Natural killer cell (primary cell): ENCODE measurements at regions not wholly inside any gene's neighbourhood (a gene's known extent, or its start where the extent isn't known, plus 50 kb on each side); places are given as distances from the start of the nearest gene placed in this dataset.

Experiments
- ATAC-seq, 3 donors: fragments of 150-1000 bp in 2 of 3; fragments of 200-7000 bp in 1 of 3; cut with Tn5 transposase; 1 replicate in 1 of 3; 2 replicates in 2 of 3; pipeline ENCODE4 v1.10.0; 2021; ENCODE audit warnings: mild to moderate bottlenecking in 2 of 3, moderate library complexity in 2 of 3
- DNase-seq, 2 donors: peaks; one replicate each; pipeline versions ENCODE4 v3.0.0 to v3.0.0-alpha.2; 2013 to 2021; ENCODE audit warnings: mixed read lengths in 1 of 2
- H3K27ac ChIP-seq: one replicate; pipeline ENCODE4 v1.5.1; 2013; ENCODE audit warnings: mild to moderate bottlenecking, low read length
- H3K27me3 ChIP-seq: one replicate; pipeline ENCODE4 v1.6.1; 2013; ENCODE audit warnings: low read length; ENCODE audit not compliant: control insufficient read depth, insufficient read depth
- H3K36me3 ChIP-seq: one replicate; pipeline ENCODE4 v1.6.1; 2013; ENCODE audit warnings: low read length; ENCODE audit not compliant: control insufficient read depth, insufficient read depth
- H3K4me1 ChIP-seq: one replicate; pipeline ENCODE4 v1.6.1; 2013; ENCODE audit warnings: low read length; ENCODE audit not compliant: control insufficient read depth, insufficient read depth
- H3K4me3 ChIP-seq: one replicate; pipeline ENCODE4 v1.5.1; 2013; ENCODE audit warnings: low read length
- H3K9me3 ChIP-seq: one replicate; pipeline ENCODE4 v1.6.1; 2013; ENCODE audit warnings: low read length; ENCODE audit not compliant: control insufficient read depth, insufficient read depth
- H3K27ac Mint-ChIP-seq, 2 donors: one replicate each; pipeline ENCODE4 v1.8.0; 2022; ENCODE audit warnings: mild to moderate bottlenecking in 2 of 2, mixed read lengths in 2 of 2, moderate library complexity in 1 of 2
- H3K27me3 Mint-ChIP-seq, 2 donors: one replicate each; pipeline ENCODE4 v1.8.0; 2022; ENCODE audit warnings: low read depth in 2 of 2, mixed read lengths in 2 of 2
- H3K36me3 Mint-ChIP-seq: one replicate; pipeline ENCODE4 v1.8.0; 2022; ENCODE audit warnings: mixed read lengths
- H3K4me1 Mint-ChIP-seq, 2 donors: one replicate each; pipeline ENCODE4 v1.8.0; 2022; ENCODE audit warnings: mixed read lengths in 2 of 2
- H3K4me3 Mint-ChIP-seq: one replicate; pipeline ENCODE4 v1.8.0; 2022; ENCODE audit warnings: mild to moderate bottlenecking, moderate library complexity, mixed read lengths
- H3K9me3 Mint-ChIP-seq, 2 donors: one replicate each; pipeline ENCODE4 v1.8.0; 2022; ENCODE audit warnings: mixed read lengths in 2 of 2
- WGBS: methylation state at CpG from one replicate; pipeline ENCODE4 v1.1.7; 2013; ENCODE audit warnings: missing lambda C conversion rate; ENCODE audit not compliant: insufficient coverage; 5-methylcytosine and 5-hydroxymethylcytosine counted together
- intact Hi-C: fragments of 100-400 bp; cut with micrococcal nuclease; formaldehyde crosslinking; loops from one replicate; pipeline ENCODE4 v1.14.2; 2022
- TF ChIP-seq, protein P1 (sequence below): fragments of 200-600 bp; IDR thresholded peaks from one replicate; pipeline ENCODE4 v1.8.0; 2022; ENCODE audit warnings: antibody characterized with exemption

DNA sequence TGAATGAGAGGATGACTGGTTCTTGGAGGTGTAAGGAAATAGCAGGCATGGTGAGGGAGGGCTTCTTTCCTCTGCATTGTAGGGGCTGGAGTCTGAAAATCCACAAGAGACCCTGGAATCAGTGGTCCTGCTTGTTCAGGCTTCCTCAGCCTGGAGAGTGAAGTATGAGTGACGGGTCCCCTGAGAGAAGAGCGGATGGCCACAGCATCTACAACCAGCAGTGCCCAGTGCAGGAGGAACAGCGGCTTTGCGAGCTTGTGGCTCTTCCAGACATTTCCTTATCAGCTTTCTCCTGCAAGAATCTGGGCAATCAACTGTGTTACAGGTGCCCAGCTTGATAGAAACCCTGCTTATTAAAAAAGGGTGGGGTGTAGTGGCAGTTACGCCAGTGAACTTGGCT, 97.0 kb upstream of the HES1 start:
- intact Hi-C loops: no loop called here
- no peaks in the 10 kb centered on the region for H3K36me3 Mint-ChIP-seq
- peaks cover 7 to 13% of the 10 kb centered on the region in 2 donors for H3K27me3 Mint-ChIP-seq
- no peaks in the 10 kb centered on the region for H3K36me3 ChIP-seq
- 93% methylated on average over 5 of the region's 5 CpGs for WGBS
- no peak overlapping the region for H3K4me3 Mint-ChIP-seq
- H3K9me3 Mint-ChIP-seq: no peaks in the 10 kb centered on the region
- no peaks in the 10 kb centered on the region for H3K27me3 ChIP-seq
- no peak overlapping the region for H3K4me3 ChIP-seq
- H3K27ac Mint-ChIP-seq: no peak overlapping the region
- no peak overlapping the region for H3K27ac ChIP-seq
- H3K4me1 Mint-ChIP-seq: no peaks in the 10 kb centered on the region
- no peak for DNase-seq
- TF ChIP-seq, protein P1, sequence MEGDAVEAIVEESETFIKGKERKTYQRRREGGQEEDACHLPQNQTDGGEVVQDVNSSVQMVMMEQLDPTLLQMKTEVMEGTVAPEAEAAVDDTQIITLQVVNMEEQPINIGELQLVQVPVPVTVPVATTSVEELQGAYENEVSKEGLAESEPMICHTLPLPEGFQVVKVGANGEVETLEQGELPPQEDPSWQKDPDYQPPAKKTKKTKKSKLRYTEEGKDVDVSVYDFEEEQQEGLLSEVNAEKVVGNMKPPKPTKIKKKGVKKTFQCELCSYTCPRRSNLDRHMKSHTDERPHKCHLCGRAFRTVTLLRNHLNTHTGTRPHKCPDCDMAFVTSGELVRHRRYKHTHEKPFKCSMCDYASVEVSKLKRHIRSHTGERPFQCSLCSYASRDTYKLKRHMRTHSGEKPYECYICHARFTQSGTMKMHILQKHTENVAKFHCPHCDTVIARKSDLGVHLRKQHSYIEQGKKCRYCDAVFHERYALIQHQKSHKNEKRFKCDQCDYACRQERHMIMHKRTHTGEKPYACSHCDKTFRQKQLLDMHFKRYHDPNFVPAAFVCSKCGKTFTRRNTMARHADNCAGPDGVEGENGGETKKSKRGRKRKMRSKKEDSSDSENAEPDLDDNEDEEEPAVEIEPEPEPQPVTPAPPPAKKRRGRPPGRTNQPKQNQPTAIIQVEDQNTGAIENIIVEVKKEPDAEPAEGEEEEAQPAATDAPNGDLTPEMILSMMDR: no peak
- H3K4me1 ChIP-seq: no peaks in the 10 kb centered on the region
- no peak for ATAC-seq
- no peaks in the 10 kb centered on the region for H3K9me3 ChIP-seq

DNA sequence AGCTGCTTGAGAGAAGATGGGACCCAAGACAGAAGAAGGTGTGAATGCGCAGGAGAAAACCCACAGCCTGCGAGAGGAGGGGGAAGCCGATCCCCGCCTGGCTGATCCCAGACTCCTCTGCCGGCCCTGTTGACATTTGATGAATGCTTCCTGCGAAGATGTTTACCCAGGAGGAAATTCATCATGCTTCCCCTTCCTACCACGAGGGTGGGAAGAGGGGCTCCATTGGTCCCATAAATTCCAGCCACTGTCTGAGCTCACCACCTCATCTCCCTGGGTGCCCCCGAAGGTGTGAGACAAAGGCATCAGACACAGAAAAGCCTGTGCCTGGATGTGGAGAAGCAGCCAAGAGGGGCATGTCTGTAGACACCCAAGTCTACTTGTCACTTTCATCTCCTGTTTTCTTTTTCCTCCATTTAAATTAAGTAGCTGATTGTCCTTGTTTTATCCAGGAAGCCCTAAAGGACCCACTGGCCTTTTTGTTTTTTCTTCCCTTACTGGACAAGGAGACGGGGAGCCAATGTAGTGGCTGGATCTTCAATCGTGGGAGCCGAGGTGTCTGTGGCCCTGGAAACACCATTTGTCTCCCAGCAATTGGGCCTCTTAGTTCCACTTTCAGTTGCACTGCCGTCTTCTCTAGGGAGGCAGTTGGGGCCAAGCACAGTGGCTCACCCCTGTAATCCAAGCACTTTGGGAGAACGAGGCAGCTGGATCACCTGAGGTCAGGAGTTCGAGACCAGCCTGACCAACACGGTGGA, 95.3 kb upstream of the HES1 start:
- no peaks in the 10 kb centered on the region for H3K36me3 Mint-ChIP-seq
- Histone ChIP-seq H3K27ac (no peak overlapping the region), H3K4me1 (no peaks in the 10 kb centered on the region), H3K27me3 (no peaks in the 10 kb centered on the region), H3K9me3 (no peaks in the 10 kb centered on the region), H3K4me3 (no peak overlapping the region), H3K36me3 (no peaks in the 10 kb centered on the region)
- no peak overlapping the region for H3K4me3 Mint-ChIP-seq
- TF ChIP-seq, protein P1: no peak
- no peaks in the 10 kb centered on the region for H3K9me3 Mint-ChIP-seq
- no peak for ATAC-seq
- H3K27me3 Mint-ChIP-seq: peaks cover 7 to 12% of the 10 kb centered on the region in 2 donors
- no peak overlapping the region for H3K27ac Mint-ChIP-seq
- no peaks in the 10 kb centered on the region for H3K4me1 Mint-ChIP-seq
- WGBS: 75% methylated on average over 15 of the region's 15 CpGs
- DNase-seq: no peak
- intact Hi-C loops: no loop called here

DNA sequence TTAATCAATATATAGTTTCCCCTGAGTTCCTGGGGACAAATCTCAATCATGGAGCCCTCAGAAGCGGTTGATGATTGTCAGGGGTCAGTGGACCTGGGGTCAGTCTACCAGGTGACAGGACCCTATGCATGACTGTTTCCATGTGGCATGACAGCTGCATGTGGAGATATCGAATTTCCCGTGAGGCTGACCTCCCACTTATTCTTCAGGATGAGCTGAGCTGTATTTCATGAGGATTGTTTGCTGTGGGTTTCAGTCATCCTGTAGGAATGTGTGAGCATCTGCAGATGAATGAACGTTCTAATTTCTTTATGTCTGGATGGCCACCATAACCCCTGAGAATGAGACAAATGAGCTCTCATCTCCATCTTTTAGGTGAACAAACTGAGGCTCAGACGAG, 93.0 kb upstream of the HES1 start:
- TF ChIP-seq, protein P1: no peak
- intact Hi-C loops: no loop called here
- H3K4me1 Mint-ChIP-seq: no peaks in the 10 kb centered on the region
- no peak overlapping the region for H3K27ac Mint-ChIP-seq
- no peak overlapping the region for H3K4me3 ChIP-seq
- H3K4me1 ChIP-seq: peaks cover 5% of the 10 kb centered on the region
- H3K36me3 ChIP-seq: no peaks in the 10 kb centered on the region
- H3K9me3 ChIP-seq: no peaks in the 10 kb centered on the region
- ATAC-seq (no peak), DNase-seq (no peak)
- H3K4me3 Mint-ChIP-seq: no peak overlapping the region
- H3K9me3 Mint-ChIP-seq: no peaks in the 10 kb centered on the region
- H3K36me3 Mint-ChIP-seq: no peaks in the 10 kb centered on the region
- H3K27me3 ChIP-seq: no peaks in the 10 kb centered on the region
- WGBS: 93% methylated on average over 5 of the region's 5 CpGs
- no peak overlapping the region for H3K27ac ChIP-seq
- H3K27me3 Mint-ChIP-seq: peaks cover 7 to 12% of the 10 kb centered on the region in 2 donors

DNA sequence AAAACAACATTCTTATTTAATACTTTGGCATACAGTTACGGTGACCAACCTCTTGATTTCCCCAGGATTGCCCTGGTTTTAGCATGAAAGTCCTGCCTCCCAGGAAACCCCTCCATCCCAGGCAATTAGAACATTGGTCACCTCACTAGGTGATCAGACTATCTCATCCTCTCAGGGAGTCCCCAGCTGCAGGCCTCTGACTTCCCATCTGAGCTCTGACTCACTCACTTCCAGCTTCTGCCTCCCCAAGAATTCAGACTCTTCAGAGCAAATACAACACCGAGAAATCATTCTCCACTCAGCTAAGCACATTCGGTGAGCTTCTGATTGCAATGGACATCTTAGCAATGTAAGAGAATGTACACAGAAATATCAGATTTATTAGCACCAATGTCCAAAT, 92.4 kb upstream of the HES1 start:
- Histone ChIP-seq H3K27ac (no peak overlapping the region), H3K4me1 (peaks cover 5% of the 10 kb centered on the region), H3K9me3 (no peaks in the 10 kb centered on the region), H3K36me3 (no peaks in the 10 kb centered on the region), H3K4me3 (no peak overlapping the region), H3K27me3 (no peaks in the 10 kb centered on the region)
- no peak overlapping the region for H3K27ac Mint-ChIP-seq
- no peak for ATAC-seq
- H3K4me1 Mint-ChIP-seq: no peaks in the 10 kb centered on the region
- no peak for DNase-seq
- intact Hi-C loops: no loop called here
- H3K9me3 Mint-ChIP-seq: no peaks in the 10 kb centered on the region
- no peak overlapping the region for H3K4me3 Mint-ChIP-seq
- 90% methylated on average over 2 of the region's 3 CpGs for WGBS
- peaks cover 7 to 12% of the 10 kb centered on the region in 2 donors for H3K27me3 Mint-ChIP-seq
- H3K36me3 Mint-ChIP-seq: no peaks in the 10 kb centered on the region
- TF ChIP-seq, protein P1: no peak
